K562 (cell line): ENCODE measurements at regions not wholly inside any gene's neighbourhood (a gene's known extent, or its start where the extent isn't known, plus 50 kb on each side); places are given as distances from the start of the nearest gene placed in this dataset.
A peak's percentile ranks its signal among the peaks of the same experiment; 100 is the strongest.

Experiments used
- ARID2 ChIP-seq: fragments of 450-650 bp; IDR thresholded peaks from 2 replicates; pipeline ENCODE4 v1.6.1; 2017; ENCODE audit warnings: antibody characterized with exemption, mild to moderate bottlenecking
- CAMTA2 ChIP-seq: fragments of 250-450 bp; sonication (Bioruptor Pico); conservative IDR thresholded peaks from 2 replicates; pipeline ENCODE4 v1.5.1; 2022
- CGGBP1 ChIP-seq: fragments of 250-450 bp; sonication (Bioruptor Pico); IDR thresholded peaks from 2 replicates; pipeline ENCODE4 v1.9.0; 2021; ENCODE audit warnings: mild to moderate bottlenecking
- CHCHD3 ChIP-seq: fragments of 250-450 bp; sonication (Bioruptor Pico); IDR thresholded peaks from 2 replicates; pipeline ENCODE4 v2.1.2; 2022; ENCODE audit warnings: mild to moderate bottlenecking
- DPF2 ChIP-seq: fragments of 450-650 bp; IDR thresholded peaks from 2 replicates; pipeline ENCODE4 v1.6.1; 2016
- E2F6 ChIP-seq, 2 experiments: IDR thresholded peaks; 2 replicates each; pipeline ENCODE4 v1.6.1; 2011; ENCODE audit warnings: borderline replicate concordance in 1 of 2, control low read depth in 1 of 2, low read depth in 1 of 2, low read length in 1 of 2, mild to moderate bottlenecking in 1 of 2, mixed read lengths in 1 of 2, moderate library complexity in 1 of 2; ENCODE audit not compliant: insufficient read depth in 1 of 2, insufficient read length in 1 of 2, poor library complexity in 1 of 2, severe bottlenecking in 1 of 2; ENCODE audit errors: extremely low read depth in 1 of 2
- FOXJ3 ChIP-seq: sonication (generic); formaldehyde crosslinking; IDR thresholded peaks from 2 replicates; pipeline ENCODE4 v1.4.0; 2020; ENCODE audit warnings: mild to moderate bottlenecking, missing genetic modification reagents
- GTF2F1 ChIP-seq: IDR thresholded peaks from 2 replicates; pipeline ENCODE4 v1.6.1; 2011; ENCODE audit warnings: low read depth, low read length, improper control_type of control experiment
- MAFF ChIP-seq: IDR thresholded peaks from 2 replicates; pipeline ENCODE4 v1.6.1; 2012; ENCODE audit warnings: low read length, improper control_type of control experiment
- NUFIP1 ChIP-seq: fragments of 450-650 bp; IDR thresholded peaks from 2 replicates; pipeline ENCODE4 v1.6.1; 2018; ENCODE audit not compliant: partially characterized antibody
- POLR2H ChIP-seq: IDR thresholded peaks from 2 replicates; pipeline ENCODE4 v1.6.1; 2016; ENCODE audit warnings: missing genetic modification characterization, low read depth, mild to moderate bottlenecking, control low read depth, missing compliant biosample characterization, moderate library complexity
- POLR3A ChIP-seq: IDR thresholded peaks from 2 replicates; pipeline ENCODE4 v1.6.1; 2011; ENCODE audit warnings: borderline replicate concordance, mild to moderate bottlenecking, moderate library complexity; ENCODE audit not compliant: insufficient read length, insufficient read depth; ENCODE audit errors: extremely low read depth
- RAD21 ChIP-seq, 2 experiments: fragments of 250-450 bp in 1 of 2; fragments of 450-650 bp in 1 of 2; sonication (Bioruptor Pico) in 1 of 2; formaldehyde crosslinking in 1 of 2; IDR thresholded peaks in 1 of 2; conservative IDR thresholded peaks in 1 of 2; 2 replicates each; pipeline versions ENCODE4 v1.4.0 to v1.8.0; 2020 to 2022; ENCODE audit warnings: mild to moderate bottlenecking in 2 of 2, moderate library complexity in 1 of 2
- SMAD4 ChIP-seq: fragments of 250-450 bp; sonication (Bioruptor Pico); conservative IDR thresholded peaks from 2 replicates; pipeline ENCODE4 v1.8.0; 2021; ENCODE audit warnings: inconsistent platforms, mild to moderate bottlenecking, moderate library complexity
- SMC3 ChIP-seq: conservative IDR thresholded peaks from 2 replicates; pipeline ENCODE4 v1.6.1; 2011; ENCODE audit warnings: low read depth, low read length, improper control_type of control experiment; ENCODE audit not compliant: insufficient read depth
- STAG1 ChIP-seq: sonication (generic); formaldehyde crosslinking; IDR thresholded peaks from 2 replicates; pipeline ENCODE4 v1.5.0; 2020; ENCODE audit warnings: missing genetic modification reagents, borderline replicate concordance
- TGIF2 ChIP-seq: sonication (generic); formaldehyde crosslinking; IDR thresholded peaks from 2 replicates; pipeline ENCODE4 v1.8.1; 2022; ENCODE audit warnings: mild to moderate bottlenecking, missing genetic modification reagents, moderate library complexity
- ZKSCAN1 ChIP-seq: fragments of 150-350 bp; IDR thresholded peaks from 2 replicates; pipeline ENCODE4 v1.6.1; 2016; ENCODE audit warnings: low read depth, low read length
- ZNF41 ChIP-seq: fragments of 250-450 bp; sonication (Bioruptor Pico); conservative IDR thresholded peaks from 2 replicates; pipeline ENCODE4 v1.4.0; 2020; ENCODE audit warnings: mild to moderate bottlenecking
- ZNF507 ChIP-seq: conservative IDR thresholded peaks from 2 replicates; pipeline ENCODE4 v1.6.1; 2017; ENCODE audit warnings: missing genetic modification characterization, missing compliant biosample characterization
- ZNF583 ChIP-seq: fragments of 250-450 bp; sonication (Bioruptor Pico); IDR thresholded peaks from 2 replicates; pipeline ENCODE4 v1.4.0; 2020
- ZNF584 ChIP-seq: fragments of 200-800 bp; sonication (Bioruptor generic); IDR thresholded peaks from 2 replicates; pipeline ENCODE4 v1.6.1; 2016; ENCODE audit warnings: low read depth, mild to moderate bottlenecking, missing genetic modification characterization, missing compliant biosample characterization
- ZNF695 ChIP-seq: fragments of 450-650 bp; formaldehyde crosslinking; IDR thresholded peaks from 2 replicates; pipeline ENCODE4 v1.4.0; 2020; ENCODE audit warnings: mild to moderate bottlenecking, moderate library complexity
- TF ChIP-seq, protein P1 (sequence below): sonication (generic); formaldehyde crosslinking; IDR thresholded peaks from 2 replicates; pipeline ENCODE4 v1.9.0; 2022; ENCODE audit warnings: mild to moderate bottlenecking, missing genetic modification reagents
- TF ChIP-seq, protein P2 (sequence below): fragments of 450-650 bp; formaldehyde crosslinking; IDR thresholded peaks from 2 replicates; pipeline ENCODE4 v1.4.0; 2020; ENCODE audit warnings: mild to moderate bottlenecking, moderate library complexity

- TF ChIP-seq POLR3A, result no peak
- TF ChIP-seq RAD21 (CRISPR knock-in tag; conservative IDR thresholded peaks at IDR 0.05 in 1 of 2, IDR thresholded peaks at IDR 0.05 in 1 of 2), result peak; percentile 77 to 89
- TF ChIP-seq MAFF, result no peak
- peak; percentile 16; the same call in 1 of the 2 replicates for TF ChIP-seq STAG1 (CRISPR knock-in tag)
- no peak for TF ChIP-seq TGIF2 (CRISPR knock-in tag)
- no peak for TF ChIP-seq CHCHD3 (CRISPR knock-in tag)
- TF ChIP-seq NUFIP1, result no peak
- TF ChIP-seq POLR2H (tag), result no peak
- TF ChIP-seq ZNF695 (CRISPR knock-in tag), result no peak
- TF ChIP-seq DPF2, result no peak
- no peak for TF ChIP-seq SMAD4 (CRISPR knock-in tag)
- TF ChIP-seq E2F6 (IDR thresholded peaks at IDR 0.05; ENCODE audit: borderline replicate concordance in 1 of 2, extremely low read depth in 1 of 2, insufficient read depth in 1 of 2, insufficient read length in 1 of 2, low read depth in 1 of 2, low read length in 1 of 2, poor library complexity in 1 of 2, severe bottlenecking in 1 of 2), result no peak
- TF ChIP-seq, protein P1, sequence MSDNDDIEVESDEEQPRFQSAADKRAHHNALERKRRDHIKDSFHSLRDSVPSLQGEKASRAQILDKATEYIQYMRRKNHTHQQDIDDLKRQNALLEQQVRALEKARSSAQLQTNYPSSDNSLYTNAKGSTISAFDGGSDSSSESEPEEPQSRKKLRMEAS (CRISPR knock-in tag), result no peak
- TF ChIP-seq CGGBP1 (CRISPR knock-in tag), result no peak
- TF ChIP-seq, protein P2, sequence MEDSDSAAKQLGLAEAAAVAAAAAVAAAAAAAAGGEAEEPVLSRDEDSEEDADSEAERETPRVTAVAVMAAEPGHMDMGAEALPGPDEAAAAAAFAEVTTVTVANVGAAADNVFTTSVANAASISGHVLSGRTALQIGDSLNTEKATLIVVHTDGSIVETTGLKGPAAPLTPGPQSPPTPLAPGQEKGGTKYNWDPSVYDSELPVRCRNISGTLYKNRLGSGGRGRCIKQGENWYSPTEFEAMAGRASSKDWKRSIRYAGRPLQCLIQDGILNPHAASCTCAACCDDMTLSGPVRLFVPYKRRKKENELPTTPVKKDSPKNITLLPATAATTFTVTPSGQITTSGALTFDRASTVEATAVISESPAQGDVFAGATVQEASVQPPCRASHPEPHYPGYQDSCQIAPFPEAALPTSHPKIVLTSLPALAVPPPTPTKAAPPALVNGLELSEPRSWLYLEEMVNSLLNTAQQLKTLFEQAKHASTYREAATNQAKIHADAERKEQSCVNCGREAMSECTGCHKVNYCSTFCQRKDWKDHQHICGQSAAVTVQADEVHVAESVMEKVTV (CRISPR knock-in tag), result peak; percentile 80
- no peak for TF ChIP-seq GTF2F1
- TF ChIP-seq ZNF507 (tag), result no peak
- TF ChIP-seq FOXJ3 (CRISPR knock-in tag), result no peak
- TF ChIP-seq SMC3, result peak; percentile 76
- peak; percentile 66; the same call in 1 of the 2 replicates for TF ChIP-seq ARID2
- no peak for TF ChIP-seq CAMTA2
- no peak for TF ChIP-seq ZNF41 (CRISPR knock-in tag)
- TF ChIP-seq ZNF584 (CRISPR knock-in tag), result no peak
- TF ChIP-seq ZNF583 (CRISPR knock-in tag), result no peak
- no peak for TF ChIP-seq ZKSCAN1
Observed at GRCh38 chr20:4613718-4614620, 72.3 kb upstream of the PRNP start (continued).
